HUES48 (cell line): ENCODE measurements at regions not wholly inside any gene's neighbourhood (a gene's known extent, or its start where the extent isn't known, plus 50 kb on each side); places are given as distances from the start of the nearest gene placed in this dataset.

Experiments used
- H3K27ac ChIP-seq: one replicate; pipeline ENCODE4 v1.7.0; 2013; ENCODE audit warnings: low read depth, low read length, inconsistent platforms
- H3K27me3 ChIP-seq: 2 replicates; pipeline ENCODE4 v1.6.1; 2013; ENCODE audit warnings: mild to moderate bottlenecking, low read length; ENCODE audit not compliant: control insufficient read depth, insufficient read depth
- H3K36me3 ChIP-seq: 2 replicates; pipeline ENCODE4 v1.6.1; 2013; ENCODE audit warnings: low read length; ENCODE audit not compliant: control insufficient read depth, insufficient read depth
- H3K4me1 ChIP-seq: 2 replicates; pipeline ENCODE4 v1.6.1; 2013; ENCODE audit warnings: mild to moderate bottlenecking, low read length; ENCODE audit not compliant: control insufficient read depth, insufficient read depth
- H3K4me3 ChIP-seq: 2 replicates; pipeline ENCODE4 v1.5.1; 2013; ENCODE audit warnings: mild to moderate bottlenecking, low read depth, low read length
- H3K9ac ChIP-seq: 2 replicates; pipeline ENCODE4 v1.6.1; 2013; ENCODE audit warnings: mild to moderate bottlenecking, low read depth, low read length, moderate library complexity
- H3K9me3 ChIP-seq: 2 replicates; pipeline ENCODE4 v1.6.1; 2013; ENCODE audit warnings: low read length; ENCODE audit not compliant: control insufficient read depth, insufficient read depth

- Histone ChIP-seq H3K4me1 (no peaks in the 10 kb centered on the region), H3K27ac (no peak overlapping the region), H3K9me3 (no peaks in the 10 kb centered on the region; the same call in 1 of the 2 replicates), H3K27me3 (no peaks in the 10 kb centered on the region), H3K36me3 (no peaks in the 10 kb centered on the region), H3K9ac (no peak overlapping the region), H3K4me3 (no peak overlapping the region)
Measured at GRCh38 chr18:28390022-28390421, 213.1 kb upstream of the CDH2 start.

- no peak overlapping the region for H3K4me3 ChIP-seq
Measured at GRCh38 chr18:28382215-28382879, 205.4 kb upstream of the CDH2 start.

GRCh38 chr18:28372186-28372585, 195.3 kb upstream of the CDH2 start:
- Histone ChIP-seq H3K27me3 (no peaks in the 10 kb centered on the region), H3K9ac (no peak overlapping the region), H3K4me3 (no peak overlapping the region), H3K27ac (no peak overlapping the region), H3K36me3 (no peaks in the 10 kb centered on the region), H3K4me1 (no peaks in the 10 kb centered on the region), H3K9me3 (no peaks in the 10 kb centered on the region)

More at GRCh38 chr18:28382215-28382879, 205.4 kb upstream of the CDH2 start:
- Histone ChIP-seq H3K27ac (no peak overlapping the region), H3K27me3 (no peaks in the 10 kb centered on the region), H3K36me3 (no peaks in the 10 kb centered on the region), H3K9me3 (no peaks in the 10 kb centered on the region), H3K9ac (no peak overlapping the region), H3K4me1 (no peaks in the 10 kb centered on the region; the same call in 1 of the 2 replicates)

- Histone ChIP-seq H3K9ac (no peak overlapping the region), H3K4me3 (no peak overlapping the region), H3K36me3 (no peaks in the 10 kb centered on the region), H3K27me3 (no peaks in the 10 kb centered on the region), H3K4me1 (no peaks in the 10 kb centered on the region), H3K27ac (no peak overlapping the region), H3K9me3 (no peaks in the 10 kb centered on the region)
Measured at GRCh38 chr18:28366676-28367075, 189.7 kb upstream of the CDH2 start.

GRCh38 chr18:28365411-28365831, 188.5 kb upstream of the CDH2 start:
- Histone ChIP-seq H3K9me3 (no peaks in the 10 kb centered on the region), H3K4me3 (no peak overlapping the region), H3K27me3 (no peaks in the 10 kb centered on the region), H3K27ac (no peak overlapping the region), H3K4me1 (no peaks in the 10 kb centered on the region), H3K36me3 (no peaks in the 10 kb centered on the region), H3K9ac (no peak overlapping the region)

GRCh38 chr18:28363124-28363523, 186.2 kb upstream of the CDH2 start:
- Histone ChIP-seq H3K9me3 (no peaks in the 10 kb centered on the region), H3K27ac (no peak overlapping the region), H3K9ac (no peak overlapping the region), H3K4me1 (no peaks in the 10 kb centered on the region), H3K36me3 (no peaks in the 10 kb centered on the region), H3K4me3 (no peak overlapping the region), H3K27me3 (no peaks in the 10 kb centered on the region)

GRCh38 chr18:28359176-28359575, 182.2 kb upstream of the CDH2 start:
- no peaks in the 10 kb centered on the region for H3K9me3 ChIP-seq
- H3K36me3 ChIP-seq = no peaks in the 10 kb centered on the region
- H3K4me1 ChIP-seq = no peaks in the 10 kb centered on the region
- H3K27ac ChIP-seq = no peak overlapping the region
- H3K9ac ChIP-seq = no peak overlapping the region
- no peaks in the 10 kb centered on the region for H3K27me3 ChIP-seq
- H3K4me3 ChIP-seq = no peak overlapping the region

GRCh38 chr18:28357766-28358401, 181.0 kb upstream of the CDH2 start:
- Histone ChIP-seq H3K27ac (no peak overlapping the region), H3K9ac (no peak overlapping the region), H3K27me3 (no peaks in the 10 kb centered on the region), H3K4me3 (no peak overlapping the region), H3K4me1 (no peaks in the 10 kb centered on the region), H3K36me3 (no peaks in the 10 kb centered on the region), H3K9me3 (no peaks in the 10 kb centered on the region)

GRCh38 chr18:28350821-28351220, 173.9 kb upstream of the CDH2 start:
- Histone ChIP-seq H3K9me3 (no peaks in the 10 kb centered on the region), H3K4me1 (peaks cover 30% of the 10 kb centered on the region), H3K36me3 (no peaks in the 10 kb centered on the region), H3K4me3 (no peak overlapping the region), H3K9ac (no peak overlapping the region), H3K27me3 (no peaks in the 10 kb centered on the region), H3K27ac (no peak overlapping the region)

GRCh38 chr18:28342231-28342630, 165.3 kb upstream of the CDH2 start:
- H3K27ac ChIP-seq = no peak overlapping the region
- no peaks in the 10 kb centered on the region for H3K9me3 ChIP-seq
- no peak overlapping the region for H3K4me3 ChIP-seq
- no peaks in the 10 kb centered on the region for H3K36me3 ChIP-seq
- no peak overlapping the region for H3K9ac ChIP-seq
- H3K27me3 ChIP-seq = no peaks in the 10 kb centered on the region
- 0 out of 2 replicates have a peak, but pooled peaks cover under 1% of the 10 kb centered on the region for H3K4me1 ChIP-seq

- H3K27me3 ChIP-seq = no peaks in the 10 kb centered on the region
- H3K9me3 ChIP-seq = no peaks in the 10 kb centered on the region
- H3K4me1 ChIP-seq = no peaks in the 10 kb centered on the region
- no peaks in the 10 kb centered on the region for H3K36me3 ChIP-seq
- H3K27ac ChIP-seq = no peak overlapping the region
- no peak overlapping the region for H3K9ac ChIP-seq
- no peak overlapping the region for H3K4me3 ChIP-seq
Measured at GRCh38 chr18:28338316-28338715, 161.4 kb upstream of the CDH2 start.
